Body of pancreas (tissue), 4 donors: ENCODE measurements at regions not wholly inside any gene's neighbourhood (a gene's known extent, or its start where the extent isn't known, plus 50 kb on each side); places are given as distances from the start of the nearest gene placed in this dataset.

Experiments
- CTCF ChIP-seq, 7 experiments: fragments of 450-650 bp in 4 of 7; fragments of 200-600 bp in 3 of 7; sonication (generic) in 3 of 7; IDR thresholded peaks; one replicate each; pipeline ENCODE4 v1.5.1; 2016 to 2019; ENCODE audit warnings: antibody characterized with exemption in 7 of 7
- POLR2A ChIP-seq, 3 donors: fragments of 450-650 bp; IDR thresholded peaks; one replicate each; pipeline ENCODE4 v1.6.1; 2016; ENCODE audit warnings: antibody characterized with exemption in 3 of 3, mild to moderate bottlenecking in 2 of 3

- no peak for TF ChIP-seq CTCF (IDR thresholded peaks at IDR 0.05)
- no peak for TF ChIP-seq POLR2A (IDR thresholded peaks at IDR 0.05)
Measured at GRCh38 chr1:184253921-184254320, 132.9 kb upstream of the C1orf21 start.
